ENCODE measurements at regions not wholly inside any gene's neighbourhood (a gene's known extent, or its start where the extent isn't known, plus 50 kb on each side); places are given as distances from the start of the nearest gene placed in this dataset.

- H3K9ac ChIP-seq (ENCODE audit: low read length): no peak overlapping the region
- no peak for DNase-seq (ENCODE audit: low read depth)
- no peaks in the 10 kb centered on the region for H3K27me3 ChIP-seq (replicated peaks; ENCODE audit: control insufficient read depth, insufficient read depth, low read length)
- H3K4me1 ChIP-seq (ENCODE audit: control insufficient read depth, insufficient read depth, low read length): no peaks in the 10 kb centered on the region
- no peaks in the 10 kb centered on the region for H3K9me3 ChIP-seq (ENCODE audit: control insufficient read depth, low read length)
- no peaks in the 10 kb centered on the region for H3K36me3 ChIP-seq (ENCODE audit: control insufficient read depth, insufficient read depth, low read length, severe bottlenecking)
- H3K4me3 ChIP-seq (ENCODE audit: low read length): no peak overlapping the region
Observed at GRCh38 chr5:24376616-24377015, 268.2 kb downstream of the CDH10 start.

GRCh38 chr5:24381861-24382489, 262.8 kb downstream of the CDH10 start:
- H3K27me3 ChIP-seq (replicated peaks; ENCODE audit: control insufficient read depth, insufficient read depth, low read length): no peaks in the 10 kb centered on the region
- H3K9ac ChIP-seq (ENCODE audit: low read length): no peak overlapping the region
- DNase-seq (ENCODE audit: low read depth): no peak
- no peak overlapping the region for H3K4me3 ChIP-seq (ENCODE audit: low read length)
- H3K4me1 ChIP-seq (ENCODE audit: control insufficient read depth, insufficient read depth, low read length): no peaks in the 10 kb centered on the region
- H3K36me3 ChIP-seq (ENCODE audit: control insufficient read depth, insufficient read depth, low read length, severe bottlenecking): no peaks in the 10 kb centered on the region
- H3K9me3 ChIP-seq (ENCODE audit: control insufficient read depth, low read length): no peaks in the 10 kb centered on the region

DNA sequence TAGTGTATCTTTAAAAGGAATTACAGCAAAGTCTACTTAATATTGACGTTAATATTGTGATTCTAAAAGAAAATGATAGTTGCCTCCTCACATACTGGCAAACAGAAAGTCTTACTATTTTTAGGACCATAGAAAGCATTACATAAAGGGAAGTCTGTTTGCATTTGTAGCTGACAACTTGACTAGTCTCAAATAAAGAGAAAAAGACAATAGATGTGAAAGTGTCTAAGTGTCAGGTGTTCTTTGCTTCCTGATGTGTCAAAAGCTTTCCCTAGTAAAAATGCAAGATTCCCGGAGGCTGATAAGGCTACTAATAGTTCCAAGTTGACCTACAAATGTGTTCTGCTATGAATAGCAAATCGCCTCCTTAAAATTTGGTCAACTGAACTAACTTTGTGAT, 259.7 kb downstream of the CDH10 start:
- H3K36me3 ChIP-seq (ENCODE audit: control insufficient read depth, insufficient read depth, low read length, severe bottlenecking): no peaks in the 10 kb centered on the region
- no peaks in the 10 kb centered on the region for H3K4me1 ChIP-seq (ENCODE audit: control insufficient read depth, insufficient read depth, low read length)
- H3K9ac ChIP-seq (ENCODE audit: low read length): no peak overlapping the region
- no peak for DNase-seq (ENCODE audit: low read depth)
- H3K4me3 ChIP-seq (ENCODE audit: low read length): no peak overlapping the region
- no peaks in the 10 kb centered on the region for H3K9me3 ChIP-seq (ENCODE audit: control insufficient read depth, low read length)
- H3K27me3 ChIP-seq (replicated peaks; ENCODE audit: control insufficient read depth, insufficient read depth, low read length): no peaks in the 10 kb centered on the region

DNA sequence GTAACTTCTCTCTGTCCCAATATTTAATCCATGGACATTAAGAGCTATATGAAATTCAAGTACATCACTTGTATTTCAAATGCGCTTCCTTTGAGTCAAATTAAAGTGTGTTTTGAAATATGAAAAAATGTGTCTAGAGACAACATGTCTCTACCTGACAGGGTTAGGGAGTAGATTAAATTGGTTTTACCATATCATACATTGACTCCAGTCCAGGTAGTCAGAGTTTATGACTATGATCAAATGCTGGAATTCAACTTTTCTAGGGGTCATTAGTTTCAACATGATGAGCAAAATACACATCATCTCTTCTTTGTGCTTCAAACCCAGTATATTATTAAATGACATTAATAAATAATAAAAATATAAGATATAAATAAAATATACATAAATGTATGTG, 259.2 kb downstream of the CDH10 start:
- Histone ChIP-seq H3K27me3 (replicated peaks; ENCODE audit: control insufficient read depth, insufficient read depth, low read length) (no peaks in the 10 kb centered on the region), H3K9ac (ENCODE audit: low read length) (no peak overlapping the region), H3K4me3 (ENCODE audit: low read length) (no peak overlapping the region), H3K9me3 (ENCODE audit: control insufficient read depth, low read length) (no peaks in the 10 kb centered on the region), H3K4me1 (ENCODE audit: control insufficient read depth, insufficient read depth, low read length) (no peaks in the 10 kb centered on the region), H3K36me3 (ENCODE audit: control insufficient read depth, insufficient read depth, low read length, severe bottlenecking) (no peaks in the 10 kb centered on the region)
- DNase-seq (ENCODE audit: low read depth): no peak

GRCh38 chr5:24388448-24388847, 256.3 kb downstream of the CDH10 start:
- DNase-seq (ENCODE audit: low read depth): no peak
- H3K9ac ChIP-seq (ENCODE audit: low read length): no peak overlapping the region
- no peak overlapping the region for H3K4me3 ChIP-seq (ENCODE audit: low read length)
- H3K9me3 ChIP-seq (ENCODE audit: control insufficient read depth, low read length): no peaks in the 10 kb centered on the region
- no peaks in the 10 kb centered on the region for H3K4me1 ChIP-seq (ENCODE audit: control insufficient read depth, insufficient read depth, low read length)
- H3K36me3 ChIP-seq (ENCODE audit: control insufficient read depth, insufficient read depth, low read length, severe bottlenecking): no peaks in the 10 kb centered on the region
- H3K27me3 ChIP-seq (replicated peaks; ENCODE audit: control insufficient read depth, insufficient read depth, low read length): no peaks in the 10 kb centered on the region

DNA sequence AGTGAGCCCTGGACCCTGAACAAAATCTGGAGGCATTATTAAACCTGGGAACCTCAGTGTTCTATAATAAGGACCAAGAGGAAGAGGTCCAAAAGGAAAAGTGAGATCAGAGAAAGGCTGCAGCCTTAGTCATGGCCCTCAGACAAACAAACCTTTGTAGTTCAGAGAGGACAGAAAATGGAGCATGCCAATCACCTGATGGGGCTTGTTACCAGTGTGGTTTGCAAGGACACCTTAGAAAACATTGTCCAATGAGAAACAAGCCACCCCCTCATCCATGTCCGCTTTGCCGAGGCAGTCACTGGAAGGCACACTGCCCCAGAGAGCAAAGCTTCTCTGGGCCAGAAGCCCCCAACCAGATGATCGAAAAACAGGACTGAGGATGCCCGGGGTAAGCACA, 254.8 kb downstream of the CDH10 start:
- Histone ChIP-seq H3K4me3 (ENCODE audit: low read length) (no peak overlapping the region), H3K36me3 (ENCODE audit: control insufficient read depth, insufficient read depth, low read length, severe bottlenecking) (no peaks in the 10 kb centered on the region), H3K27me3 (replicated peaks; ENCODE audit: control insufficient read depth, insufficient read depth, low read length) (no peaks in the 10 kb centered on the region), H3K9me3 (ENCODE audit: control insufficient read depth, low read length) (no peaks in the 10 kb centered on the region), H3K9ac (ENCODE audit: low read length) (no peak overlapping the region), H3K4me1 (ENCODE audit: control insufficient read depth, insufficient read depth, low read length) (no peaks in the 10 kb centered on the region)
- DNase-seq (ENCODE audit: low read depth): no peak

DNA sequence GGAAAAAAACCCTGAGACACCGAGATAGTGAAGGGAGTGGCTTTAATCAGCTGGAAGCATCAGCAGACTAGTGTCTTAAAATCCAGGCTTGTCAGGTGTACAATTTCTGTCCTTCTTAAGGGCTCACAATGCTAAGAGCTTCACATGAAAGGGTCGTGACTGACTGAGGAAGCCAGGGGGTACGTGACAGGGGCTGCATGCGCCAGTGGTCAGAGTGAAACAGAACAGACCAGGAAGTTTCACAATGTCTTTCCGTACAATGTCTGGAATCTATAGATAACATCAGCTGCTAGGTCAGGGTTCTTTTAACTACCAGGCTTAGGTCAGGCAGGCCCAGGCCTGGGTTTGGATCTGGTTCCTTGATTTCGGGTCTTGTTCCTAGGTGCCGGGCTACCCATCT, 253.0 kb downstream of the CDH10 start:
- Histone ChIP-seq H3K9me3 (ENCODE audit: control insufficient read depth, low read length) (no peaks in the 10 kb centered on the region), H3K27me3 (replicated peaks; ENCODE audit: control insufficient read depth, insufficient read depth, low read length) (no peaks in the 10 kb centered on the region), H3K4me3 (ENCODE audit: low read length) (no peak overlapping the region), H3K36me3 (ENCODE audit: control insufficient read depth, insufficient read depth, low read length, severe bottlenecking) (no peaks in the 10 kb centered on the region), H3K9ac (ENCODE audit: low read length) (no peak overlapping the region), H3K4me1 (ENCODE audit: control insufficient read depth, insufficient read depth, low read length) (no peaks in the 10 kb centered on the region)
- DNase-seq (ENCODE audit: low read depth): no peak

- H3K9me3 ChIP-seq (ENCODE audit: control insufficient read depth, low read length): no peaks in the 10 kb centered on the region
- H3K4me3 ChIP-seq (ENCODE audit: low read length): no peak overlapping the region
- no peaks in the 10 kb centered on the region for H3K4me1 ChIP-seq (ENCODE audit: control insufficient read depth, insufficient read depth, low read length)
Observed at GRCh38 chr5:24397601-24398000, 247.2 kb downstream of the CDH10 start.

GRCh38 chr5:24401773-24402172, 243.0 kb downstream of the CDH10 start:
- Histone ChIP-seq H3K4me1 (ENCODE audit: control insufficient read depth, insufficient read depth, low read length) (no peaks in the 10 kb centered on the region), H3K4me3 (ENCODE audit: low read length) (no peak overlapping the region), H3K36me3 (ENCODE audit: control insufficient read depth, insufficient read depth, low read length, severe bottlenecking) (no peaks in the 10 kb centered on the region), H3K27me3 (replicated peaks; ENCODE audit: control insufficient read depth, insufficient read depth, low read length) (no peaks in the 10 kb centered on the region), H3K9ac (ENCODE audit: low read length) (no peak overlapping the region), H3K9me3 (ENCODE audit: control insufficient read depth, low read length) (no peaks in the 10 kb centered on the region)
- DNase-seq (ENCODE audit: low read depth): no peak

More at GRCh38 chr5:24397601-24398000, 247.2 kb downstream of the CDH10 start:
- H3K36me3 ChIP-seq (ENCODE audit: control insufficient read depth, insufficient read depth, low read length, severe bottlenecking): no peaks in the 10 kb centered on the region
- H3K9ac ChIP-seq (ENCODE audit: low read length): no peak overlapping the region
- H3K27me3 ChIP-seq (replicated peaks; ENCODE audit: control insufficient read depth, insufficient read depth, low read length): no peaks in the 10 kb centered on the region
- no peak for DNase-seq (ENCODE audit: low read depth)

DNA sequence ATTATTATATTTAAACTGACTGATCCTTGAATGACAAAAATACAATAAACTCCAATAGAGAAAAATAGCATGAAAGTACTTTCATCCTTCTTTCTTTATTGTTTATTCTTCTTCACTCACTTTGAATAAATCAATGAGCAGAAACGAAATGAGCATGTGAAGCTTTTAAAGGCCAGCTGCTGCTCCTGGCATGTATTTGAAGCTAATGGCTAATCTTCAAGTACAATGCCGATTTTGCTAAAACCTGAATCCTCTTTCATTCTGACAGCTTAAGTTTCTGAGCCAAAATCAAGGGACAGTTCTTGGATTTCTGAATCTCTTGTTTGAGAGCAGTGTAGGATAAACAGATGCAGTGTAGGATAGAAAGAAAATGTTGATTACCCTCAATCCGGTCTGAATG, 237.3 kb downstream of the CDH10 start:
- no peak for DNase-seq (ENCODE audit: low read depth)
- Histone ChIP-seq H3K4me1 (ENCODE audit: control insufficient read depth, insufficient read depth, low read length) (no peaks in the 10 kb centered on the region), H3K36me3 (ENCODE audit: control insufficient read depth, insufficient read depth, low read length, severe bottlenecking) (no peaks in the 10 kb centered on the region), H3K9me3 (ENCODE audit: control insufficient read depth, low read length) (no peaks in the 10 kb centered on the region), H3K4me3 (ENCODE audit: low read length) (no peak overlapping the region), H3K9ac (ENCODE audit: low read length) (no peak overlapping the region), H3K27me3 (replicated peaks; ENCODE audit: control insufficient read depth, insufficient read depth, low read length) (no peaks in the 10 kb centered on the region)

- H3K4me3 ChIP-seq (ENCODE audit: low read length): no peak overlapping the region
- H3K27me3 ChIP-seq (replicated peaks; ENCODE audit: control insufficient read depth, insufficient read depth, low read length): no peaks in the 10 kb centered on the region
- no peaks in the 10 kb centered on the region for H3K9me3 ChIP-seq (ENCODE audit: control insufficient read depth, low read length)
- DNase-seq (ENCODE audit: low read depth): no peak
- no peaks in the 10 kb centered on the region for H3K36me3 ChIP-seq (ENCODE audit: control insufficient read depth, insufficient read depth, low read length, severe bottlenecking)
- no peak overlapping the region for H3K9ac ChIP-seq (ENCODE audit: low read length)
- no peaks in the 10 kb centered on the region for H3K4me1 ChIP-seq (ENCODE audit: control insufficient read depth, insufficient read depth, low read length)
Observed at GRCh38 chr5:24428345-24428744, 216.4 kb downstream of the CDH10 start.

GRCh38 chr5:24433555-24433954, 211.2 kb downstream of the CDH10 start:
- H3K27me3 ChIP-seq (replicated peaks; ENCODE audit: control insufficient read depth, insufficient read depth, low read length): no peaks in the 10 kb centered on the region
- H3K9ac ChIP-seq (ENCODE audit: low read length): no peak overlapping the region
- no peak for DNase-seq (ENCODE audit: low read depth)
- H3K9me3 ChIP-seq (ENCODE audit: control insufficient read depth, low read length): no peaks in the 10 kb centered on the region
- H3K4me3 ChIP-seq (ENCODE audit: low read length): no peak overlapping the region
- H3K4me1 ChIP-seq (ENCODE audit: control insufficient read depth, insufficient read depth, low read length): no peaks in the 10 kb centered on the region
- no peaks in the 10 kb centered on the region for H3K36me3 ChIP-seq (ENCODE audit: control insufficient read depth, insufficient read depth, low read length, severe bottlenecking)

All from adipocyte (in vitro differentiated cells).